SU-DHL-6 (cell line): ENCODE measurements at regions not wholly inside any gene's neighbourhood (a gene's known extent, or its start where the extent isn't known, plus 50 kb on each side); places are given as distances from the start of the nearest gene placed in this dataset.

ENCODE experiments used
- H2AFZ ChIP-seq: fragments of 200-600 bp; sonication (generic); 2 replicates; pipeline ENCODE4 v1.6.1; 2014; ENCODE audit warnings: low read depth, mild to moderate bottlenecking, moderate library complexity, mixed read lengths, antibody characterized with exemption, low read length; ENCODE audit not compliant: severe bottlenecking
- H3F3A ChIP-seq: fragments of 200-600 bp; shearing (Covaris generic); 2 replicates; pipeline ENCODE4 v1.6.0; 2016; ENCODE audit warnings: antibody characterized with exemption, mild to moderate bottlenecking; ENCODE audit not compliant: insufficient read depth
- H3K27ac ChIP-seq: fragments of 200-600 bp; sonication (generic); 2 replicates; pipeline ENCODE4 v1.5.1; 2016; ENCODE audit warnings: low read depth, mild to moderate bottlenecking, low read length, moderate library complexity, mixed read lengths
- H3K27me3 ChIP-seq: fragments of 200-600 bp; sonication (generic), shearing (Covaris generic); 2 replicates; pipeline ENCODE4 v1.6.0; 2014; ENCODE audit warnings: mild to moderate bottlenecking, low read length
- H3K36me3 ChIP-seq: fragments of 200-600 bp; sonication (generic); 2 replicates; pipeline ENCODE4 v1.6.1; 2014; ENCODE audit warnings: mild to moderate bottlenecking, low read length, mixed read lengths
- H3K4me2 ChIP-seq: fragments of 300-600, 200-600 bp; shearing (Covaris generic), sonication (generic); 2 replicates; pipeline ENCODE4 v1.6.0; 2014; ENCODE audit warnings: low read length, low read depth, mild to moderate bottlenecking; ENCODE audit not compliant: poor library complexity, severe bottlenecking
- H3K4me3 ChIP-seq: fragments of 200-600 bp; sonication (generic); 2 replicates; pipeline ENCODE4 v1.5.1; 2014; ENCODE audit warnings: antibody characterized with exemption, low read length, mild to moderate bottlenecking, mixed read lengths; ENCODE audit not compliant: insufficient read depth, poor library complexity, severe bottlenecking
- H3K79me2 ChIP-seq: fragments of 200-600 bp; sonication (generic); 2 replicates; pipeline ENCODE4 v1.6.1; 2014; ENCODE audit warnings: mild to moderate bottlenecking, low read length, moderate library complexity; ENCODE audit not compliant: insufficient read depth
- H3K9ac ChIP-seq: fragments of 200-600 bp; sonication (generic); 2 replicates; pipeline ENCODE4 v1.7.0; 2014; ENCODE audit warnings: mild to moderate bottlenecking, low read length
- H3K9me2 ChIP-seq: fragments of 200-600 bp; sonication (generic); replicated peaks from 2 replicates; pipeline ENCODE4 v1.6.1; 2014; ENCODE audit warnings: low read length; ENCODE audit not compliant: insufficient read depth
- H3K9me3 ChIP-seq: fragments of 200-600 bp; sonication (generic); 2 replicates; pipeline ENCODE4 v1.6.1; 2014; ENCODE audit warnings: low read length, mixed read lengths; ENCODE audit not compliant: insufficient read depth
- H4K20me1 ChIP-seq: fragments of 200-600 bp; sonication (generic); 2 replicates; pipeline ENCODE4 v1.6.1; 2014; ENCODE audit warnings: low read depth, mild to moderate bottlenecking, antibody characterized with exemption, low read length, moderate library complexity, mixed read lengths
- EZH2phosphoT487 ChIP-seq: fragments of 200-600 bp; sonication (generic), shearing (Covaris generic); conservative IDR thresholded peaks from 2 replicates; pipeline ENCODE4 v1.6.1; 2018; ENCODE audit warnings: mild to moderate bottlenecking, antibody characterized with exemption, low read length, moderate library complexity, mixed read lengths
- TF ChIP-seq, protein P1 (sequence below): fragments of 200-600 bp; sonication (generic); IDR thresholded peaks from one replicate; pipeline ENCODE4 v1.5.1; 2017; ENCODE audit warnings: antibody characterized with exemption, mild to moderate bottlenecking, low read length, moderate library complexity; ENCODE audit not compliant: insufficient read depth, poor library complexity, severe bottlenecking

DNA sequence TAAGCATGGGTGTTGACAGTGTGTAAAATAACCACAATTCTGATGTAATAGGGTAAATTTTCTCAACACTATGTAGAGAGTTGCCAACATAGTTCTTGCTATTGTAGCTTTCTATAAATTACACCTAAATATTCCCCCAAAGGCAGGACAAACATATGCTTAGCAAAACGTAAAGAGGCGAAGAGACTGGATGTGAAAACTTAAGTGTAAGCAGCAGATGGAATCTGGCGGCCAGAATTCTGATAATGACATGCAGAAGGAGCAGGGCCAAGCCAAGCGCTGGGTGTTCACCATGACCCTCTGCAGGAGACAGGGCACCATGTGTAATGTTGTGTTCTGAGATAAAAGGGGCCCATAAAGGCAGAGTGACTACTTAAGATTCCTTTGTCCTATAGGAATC, 105.2 kb upstream of the ZNF521 start:
- no peak overlapping the region for H3K27ac ChIP-seq
- no peaks in the 10 kb centered on the region for H3K36me3 ChIP-seq
- no peak overlapping the region for H2AFZ ChIP-seq
- no peaks in the 10 kb centered on the region for H3F3A ChIP-seq
- no peak overlapping the region for H3K4me2 ChIP-seq
- H3K4me3 ChIP-seq, result no peak overlapping the region
- H3K9me3 ChIP-seq, result no peaks in the 10 kb centered on the region
- no peak overlapping the region for H3K9ac ChIP-seq
- no peaks in the 10 kb centered on the region for H3K27me3 ChIP-seq
- no peaks in the 10 kb centered on the region for H4K20me1 ChIP-seq
- no peaks in the 10 kb centered on the region for H3K9me2 ChIP-seq
- TF ChIP-seq, protein P1, sequence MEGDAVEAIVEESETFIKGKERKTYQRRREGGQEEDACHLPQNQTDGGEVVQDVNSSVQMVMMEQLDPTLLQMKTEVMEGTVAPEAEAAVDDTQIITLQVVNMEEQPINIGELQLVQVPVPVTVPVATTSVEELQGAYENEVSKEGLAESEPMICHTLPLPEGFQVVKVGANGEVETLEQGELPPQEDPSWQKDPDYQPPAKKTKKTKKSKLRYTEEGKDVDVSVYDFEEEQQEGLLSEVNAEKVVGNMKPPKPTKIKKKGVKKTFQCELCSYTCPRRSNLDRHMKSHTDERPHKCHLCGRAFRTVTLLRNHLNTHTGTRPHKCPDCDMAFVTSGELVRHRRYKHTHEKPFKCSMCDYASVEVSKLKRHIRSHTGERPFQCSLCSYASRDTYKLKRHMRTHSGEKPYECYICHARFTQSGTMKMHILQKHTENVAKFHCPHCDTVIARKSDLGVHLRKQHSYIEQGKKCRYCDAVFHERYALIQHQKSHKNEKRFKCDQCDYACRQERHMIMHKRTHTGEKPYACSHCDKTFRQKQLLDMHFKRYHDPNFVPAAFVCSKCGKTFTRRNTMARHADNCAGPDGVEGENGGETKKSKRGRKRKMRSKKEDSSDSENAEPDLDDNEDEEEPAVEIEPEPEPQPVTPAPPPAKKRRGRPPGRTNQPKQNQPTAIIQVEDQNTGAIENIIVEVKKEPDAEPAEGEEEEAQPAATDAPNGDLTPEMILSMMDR, result no peak
- TF ChIP-seq EZH2phosphoT487, result no peak
- no peaks in the 10 kb centered on the region for H3K79me2 ChIP-seq

GRCh38 chr18:25456334-25457010, 104.5 kb upstream of the ZNF521 start:
- no peaks in the 10 kb centered on the region for H3K9me3 ChIP-seq
- H3K4me3 ChIP-seq, result no peak overlapping the region
- H3K27me3 ChIP-seq, result no peaks in the 10 kb centered on the region

DNA sequence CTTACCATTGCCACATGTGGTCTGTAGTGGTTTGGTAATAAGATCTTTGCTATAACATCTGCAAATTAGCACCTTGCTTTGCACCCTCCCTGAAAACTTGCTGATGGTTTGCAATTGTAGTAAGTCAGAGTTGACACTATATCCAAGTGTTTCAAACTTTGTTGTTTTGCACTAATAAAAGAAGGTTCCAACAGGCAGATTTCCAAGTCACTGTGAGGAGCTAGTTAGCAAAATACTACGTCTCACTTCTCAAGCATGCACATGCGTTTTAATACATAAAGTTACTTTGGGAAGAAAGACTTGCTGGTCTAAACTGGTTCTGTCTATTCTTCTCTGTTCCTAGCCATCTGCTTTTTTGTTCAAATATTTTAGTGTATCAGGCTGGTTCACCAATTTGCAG, 103.7 kb upstream of the ZNF521 start:
- H3K36me3 ChIP-seq, result no peaks in the 10 kb centered on the region
- no peak overlapping the region for H3K4me2 ChIP-seq
- no peaks in the 10 kb centered on the region for H3K27me3 ChIP-seq
- TF ChIP-seq, protein P1, result no peak
- TF ChIP-seq EZH2phosphoT487, result no peak
- H3K4me3 ChIP-seq, result no peak overlapping the region
- H3K79me2 ChIP-seq, result no peaks in the 10 kb centered on the region
- no peaks in the 10 kb centered on the region for H3K9me3 ChIP-seq
- H3F3A ChIP-seq, result no peaks in the 10 kb centered on the region
- H4K20me1 ChIP-seq, result no peaks in the 10 kb centered on the region
- no peak overlapping the region for H3K9ac ChIP-seq
- no peak overlapping the region for H2AFZ ChIP-seq
- no peak overlapping the region for H3K27ac ChIP-seq
- no peaks in the 10 kb centered on the region for H3K9me2 ChIP-seq

More at GRCh38 chr18:25456334-25457010, 104.5 kb upstream of the ZNF521 start:
- Histone ChIP-seq H3K27ac (no peak overlapping the region), H4K20me1 (no peaks in the 10 kb centered on the region), H3K79me2 (no peaks in the 10 kb centered on the region), H3K4me2 (no peak overlapping the region), H3K9ac (no peak overlapping the region), H2AFZ (no peak overlapping the region), H3K9me2 (no peaks in the 10 kb centered on the region), H3F3A (no peaks in the 10 kb centered on the region), H3K36me3 (no peaks in the 10 kb centered on the region)
- no peak for TF ChIP-seq EZH2phosphoT487
- TF ChIP-seq, protein P1, result no peak
